Muscle of back (tissue), 3 donors: ENCODE measurements at regions not wholly inside any gene's neighbourhood (a gene's known extent, or its start where the extent isn't known, plus 50 kb on each side); places are given as distances from the start of the nearest gene placed in this dataset.
"Not testable (repeated sequence)": the region's sequence is repeated elsewhere in the genome, so short reads cannot be mapped to it uniquely, and the experiment has no call there.

Experiments used
- DNase-seq, 3 donors: peaks; one replicate each; pipeline versions ENCODE4 v3.0.0 to v3.0.0-alpha.2; 2013

- DNase-seq: no peak
Measured at GRCh38 chr9:73095425-73095824, 56.2 kb upstream of the ANXA1 start.

GRCh38 chr9:73093740-73094379, 57.8 kb upstream of the ANXA1 start:
- no peak for DNase-seq

- DNase-seq: no peak
Measured at GRCh38 chr9:73093016-73093739, 58.5 kb upstream of the ANXA1 start.

GRCh38 chr9:73091909-73092308, 59.8 kb upstream of the ANXA1 start:
- no peak for DNase-seq

GRCh38 chr9:73090214-73090613, 61.5 kb upstream of the ANXA1 start:
- no peak for DNase-seq

GRCh38 chr9:73089304-73089985, 62.2 kb upstream of the ANXA1 start:
- DNase-seq: no peak

GRCh38 chr9:73087876-73088275, 63.8 kb upstream of the ANXA1 start:
- DNase-seq: not testable (repeated sequence)

GRCh38 chr9:73083519-73083918, 68.1 kb upstream of the ANXA1 start:
- no peak for DNase-seq

- DNase-seq: peak; percentile 52 to 84 (median 78)
Measured at GRCh38 chr9:73081979-73082657, 69.5 kb upstream of the ANXA1 start.

GRCh38 chr9:73080110-73080694, 71.5 kb upstream of the ANXA1 start:
- DNase-seq: peak in 1 of 3 donors; percentile 35

- peak in 1 of 3 donors; percentile 5 for DNase-seq
Measured at GRCh38 chr9:73079326-73079725, 72.3 kb upstream of the ANXA1 start.

GRCh38 chr9:73077625-73078030, 74.0 kb upstream of the ANXA1 start:
- no peak for DNase-seq

- DNase-seq: no peak
Measured at GRCh38 chr9:73076970-73077369, 74.7 kb upstream of the ANXA1 start.

GRCh38 chr9:73074176-73074708, 77.4 kb upstream of the ANXA1 start:
- no peak for DNase-seq

GRCh38 chr9:73073337-73074175, 78.1 kb upstream of the ANXA1 start:
- no peak for DNase-seq

GRCh38 chr9:73067074-73067473, 84.6 kb upstream of the ANXA1 start:
- DNase-seq: no peak

GRCh38 chr9:73065439-73065838, 86.2 kb upstream of the ANXA1 start:
- no peak for DNase-seq

- DNase-seq: no peak
Measured at GRCh38 chr9:73064315-73064714, 87.3 kb upstream of the ANXA1 start.

GRCh38 chr9:73061146-73061545, 90.5 kb upstream of the ANXA1 start:
- no peak for DNase-seq

GRCh38 chr9:73059247-73059646, 92.4 kb upstream of the ANXA1 start:
- no peak for DNase-seq

GRCh38 chr9:73056245-73056644, 95.4 kb upstream of the ANXA1 start:
- DNase-seq: no peak
